ENCODE measurements at regions not wholly inside any gene's neighbourhood (a gene's known extent, or its start where the extent isn't known, plus 50 kb on each side); places are given as distances from the start of the nearest gene placed in this dataset.

DNA sequence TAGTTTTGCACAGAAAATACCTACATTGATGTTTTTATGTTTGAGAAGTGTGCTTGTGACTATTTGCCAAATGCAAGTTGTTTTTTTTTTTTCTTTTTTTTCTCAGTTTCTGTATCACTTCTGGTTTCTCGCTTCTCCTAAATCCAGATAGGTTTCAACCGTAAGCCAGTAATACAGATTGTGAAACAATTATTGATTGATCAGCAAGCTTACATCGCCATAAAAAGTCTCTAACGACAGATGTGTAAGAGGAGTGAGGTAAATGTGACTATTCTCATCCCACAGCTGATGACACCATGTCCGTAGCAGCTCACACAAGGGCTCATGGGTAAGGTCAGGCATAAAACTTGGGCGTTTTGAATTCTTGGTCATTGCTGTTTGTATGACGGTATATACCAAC, 202.8 kb upstream of the AKR1E2 start:
- TF ChIP-seq, protein P1, sequence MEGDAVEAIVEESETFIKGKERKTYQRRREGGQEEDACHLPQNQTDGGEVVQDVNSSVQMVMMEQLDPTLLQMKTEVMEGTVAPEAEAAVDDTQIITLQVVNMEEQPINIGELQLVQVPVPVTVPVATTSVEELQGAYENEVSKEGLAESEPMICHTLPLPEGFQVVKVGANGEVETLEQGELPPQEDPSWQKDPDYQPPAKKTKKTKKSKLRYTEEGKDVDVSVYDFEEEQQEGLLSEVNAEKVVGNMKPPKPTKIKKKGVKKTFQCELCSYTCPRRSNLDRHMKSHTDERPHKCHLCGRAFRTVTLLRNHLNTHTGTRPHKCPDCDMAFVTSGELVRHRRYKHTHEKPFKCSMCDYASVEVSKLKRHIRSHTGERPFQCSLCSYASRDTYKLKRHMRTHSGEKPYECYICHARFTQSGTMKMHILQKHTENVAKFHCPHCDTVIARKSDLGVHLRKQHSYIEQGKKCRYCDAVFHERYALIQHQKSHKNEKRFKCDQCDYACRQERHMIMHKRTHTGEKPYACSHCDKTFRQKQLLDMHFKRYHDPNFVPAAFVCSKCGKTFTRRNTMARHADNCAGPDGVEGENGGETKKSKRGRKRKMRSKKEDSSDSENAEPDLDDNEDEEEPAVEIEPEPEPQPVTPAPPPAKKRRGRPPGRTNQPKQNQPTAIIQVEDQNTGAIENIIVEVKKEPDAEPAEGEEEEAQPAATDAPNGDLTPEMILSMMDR (IDR thresholded peaks at IDR 0.05; ENCODE audit: borderline replicate concordance, extremely low read depth, low read length, poor library complexity, severe bottlenecking): no peak
- no peak for TF ChIP-seq EZH2 (IDR thresholded peaks at IDR 0.05; ENCODE audit: borderline replicate concordance, low read depth, low read length, severe bottlenecking)
- no peak overlapping the region for H2AFZ ChIP-seq (ENCODE audit: low read depth, low read length)
- H3K9ac ChIP-seq (ENCODE audit: low read depth, low read length): no peak overlapping the region
- no peak for ATAC-seq (ENCODE audit: insufficient read depth, low read depth)
- H3K4me3 ChIP-seq (ENCODE audit: low read depth in 1 of 2, low read length in 2 of 2): no peak overlapping the region
- no peaks in the 10 kb centered on the region for H3K79me2 ChIP-seq (ENCODE audit: insufficient read depth, low read length)
- no peaks in the 10 kb centered on the region for H4K20me1 ChIP-seq (ENCODE audit: insufficient read depth, low read length)
- no peaks in the 10 kb centered on the region for H3K27me3 ChIP-seq (ENCODE audit: insufficient read depth, low read length, poor library complexity)
- H3K9me3 ChIP-seq (ENCODE audit: insufficient read depth, low read length, severe bottlenecking): peaks cover 11% of the 10 kb centered on the region
- no peaks in the 10 kb centered on the region for H3K36me3 ChIP-seq (ENCODE audit: insufficient read depth, low read length)
- H3K4me1 ChIP-seq (ENCODE audit: insufficient read depth, low read length): no peaks in the 10 kb centered on the region
- DNase-seq: no peak
- H3K4me2 ChIP-seq (ENCODE audit: insufficient read depth, low read length): no peak overlapping the region
- no peak overlapping the region for H3K27ac ChIP-seq (ENCODE audit: low read length)

DNA sequence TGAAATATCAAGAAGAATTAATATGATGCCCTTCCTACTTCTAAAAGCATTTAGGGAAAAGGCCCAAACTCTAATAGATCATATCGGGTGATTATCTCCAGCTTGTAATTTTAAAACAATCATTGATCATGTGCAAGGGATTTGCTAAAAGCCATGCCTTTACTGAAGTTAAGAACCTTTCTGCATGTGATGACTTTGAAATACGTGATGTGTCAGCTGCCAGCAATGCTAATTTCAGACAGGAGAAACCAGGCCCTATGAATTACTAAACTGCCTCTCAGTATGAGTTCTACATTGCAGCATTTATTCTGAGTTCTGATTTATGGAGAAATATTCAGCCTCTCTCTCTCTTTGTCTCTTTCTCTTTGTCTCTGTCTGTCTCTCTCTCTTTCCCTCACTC, 203.6 kb upstream of the AKR1E2 start:
- Histone ChIP-seq H2AFZ (ENCODE audit: low read depth, low read length) (no peak overlapping the region), H3K9me3 (ENCODE audit: insufficient read depth, low read length, severe bottlenecking) (peaks cover 4% of the 10 kb centered on the region), H3K4me1 (ENCODE audit: insufficient read depth, low read length) (no peaks in the 10 kb centered on the region), H3K79me2 (ENCODE audit: insufficient read depth, low read length) (no peaks in the 10 kb centered on the region), H3K4me3 (ENCODE audit: low read depth in 1 of 2, low read length in 2 of 2) (no peak overlapping the region), H3K4me2 (ENCODE audit: insufficient read depth, low read length) (no peak overlapping the region), H3K27me3 (ENCODE audit: insufficient read depth, low read length, poor library complexity) (no peaks in the 10 kb centered on the region), H3K36me3 (ENCODE audit: insufficient read depth, low read length) (no peaks in the 10 kb centered on the region), H3K27ac (ENCODE audit: low read length) (no peak overlapping the region), H3K9ac (ENCODE audit: low read depth, low read length) (no peak overlapping the region), H4K20me1 (ENCODE audit: insufficient read depth, low read length) (no peaks in the 10 kb centered on the region)
- TF ChIP-seq, protein P1 (IDR thresholded peaks at IDR 0.05; ENCODE audit: borderline replicate concordance, extremely low read depth, low read length, poor library complexity, severe bottlenecking): no peak
- TF ChIP-seq EZH2 (IDR thresholded peaks at IDR 0.05; ENCODE audit: borderline replicate concordance, low read depth, low read length, severe bottlenecking): no peak
- ATAC-seq (ENCODE audit: insufficient read depth, low read depth) (no peak), DNase-seq (no peak)

DNA sequence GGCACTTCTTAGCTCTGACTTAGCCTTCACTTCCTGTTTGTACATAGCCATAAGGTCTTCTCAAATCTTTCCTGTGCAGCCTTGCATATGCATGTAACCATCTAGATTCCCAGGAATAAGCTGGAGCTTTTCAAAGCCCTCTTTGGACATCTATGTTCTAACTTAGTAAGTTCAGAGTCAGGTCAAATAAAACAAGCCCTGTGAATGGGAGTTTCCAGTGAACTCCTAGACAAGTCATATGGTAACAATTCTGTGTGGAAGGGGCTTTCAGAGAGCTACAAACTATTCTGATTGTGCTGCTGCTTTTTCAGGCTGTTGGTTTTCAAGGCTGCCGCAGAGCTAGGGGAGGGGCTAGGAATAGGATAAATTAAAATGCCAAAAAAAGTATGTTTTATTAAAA, 208.4 kb upstream of the AKR1E2 start:
- H3K79me2 ChIP-seq (ENCODE audit: insufficient read depth, low read length): no peaks in the 10 kb centered on the region
- H4K20me1 ChIP-seq (ENCODE audit: insufficient read depth, low read length): no peaks in the 10 kb centered on the region
- no peak overlapping the region for H2AFZ ChIP-seq (ENCODE audit: low read depth, low read length)
- TF ChIP-seq EZH2 (IDR thresholded peaks at IDR 0.05; ENCODE audit: borderline replicate concordance, low read depth, low read length, severe bottlenecking): no peak
- TF ChIP-seq, protein P1 (IDR thresholded peaks at IDR 0.05; ENCODE audit: borderline replicate concordance, extremely low read depth, low read length, poor library complexity, severe bottlenecking): no peak
- H3K9ac ChIP-seq (ENCODE audit: low read depth, low read length): no peak overlapping the region
- H3K27me3 ChIP-seq (ENCODE audit: insufficient read depth, low read length, poor library complexity): no peaks in the 10 kb centered on the region
- H3K9me3 ChIP-seq (ENCODE audit: insufficient read depth, low read length, severe bottlenecking): peaks cover 14% of the 10 kb centered on the region
- no peak overlapping the region for H3K4me3 ChIP-seq (ENCODE audit: low read depth in 1 of 2, low read length in 2 of 2)
- DNase-seq: no peak
- ATAC-seq (ENCODE audit: insufficient read depth, low read depth): no peak
- H3K4me2 ChIP-seq (ENCODE audit: insufficient read depth, low read length): no peak overlapping the region
- H3K36me3 ChIP-seq (ENCODE audit: insufficient read depth, low read length): no peaks in the 10 kb centered on the region
- no peaks in the 10 kb centered on the region for H3K4me1 ChIP-seq (ENCODE audit: insufficient read depth, low read length)
- no peak overlapping the region for H3K27ac ChIP-seq (ENCODE audit: low read length)

DNA sequence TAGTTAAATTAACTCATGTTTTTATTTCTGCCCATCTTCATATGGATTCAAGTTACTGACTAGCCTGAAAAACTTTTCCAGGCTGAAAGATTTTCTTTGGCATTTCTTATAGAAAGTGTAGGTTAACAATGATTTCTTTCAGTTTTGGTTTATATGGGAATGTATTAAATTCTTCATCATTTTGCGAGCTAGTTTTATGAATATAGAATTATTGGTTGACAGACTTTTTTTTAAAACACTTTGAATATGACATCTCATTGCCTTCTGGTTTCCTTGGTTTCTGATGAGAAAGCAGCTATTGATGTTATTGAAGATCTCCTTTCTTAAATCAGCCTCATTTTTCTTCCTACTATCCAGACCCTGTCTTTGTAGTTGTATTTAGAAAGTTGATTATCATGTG, 211.0 kb upstream of the AKR1E2 start:
- no peak for TF ChIP-seq EZH2 (IDR thresholded peaks at IDR 0.05; ENCODE audit: borderline replicate concordance, low read depth, low read length, severe bottlenecking)
- TF ChIP-seq, protein P1 (IDR thresholded peaks at IDR 0.05; ENCODE audit: borderline replicate concordance, extremely low read depth, low read length, poor library complexity, severe bottlenecking): no peak
- Histone ChIP-seq H2AFZ (ENCODE audit: low read depth, low read length) (no peak overlapping the region), H3K36me3 (ENCODE audit: insufficient read depth, low read length) (no peaks in the 10 kb centered on the region), H3K9ac (ENCODE audit: low read depth, low read length) (no peak overlapping the region), H4K20me1 (ENCODE audit: insufficient read depth, low read length) (no peaks in the 10 kb centered on the region), H3K4me2 (ENCODE audit: insufficient read depth, low read length) (no peak overlapping the region), H3K9me3 (ENCODE audit: insufficient read depth, low read length, severe bottlenecking) (peaks cover 14% of the 10 kb centered on the region), H3K4me3 (ENCODE audit: low read depth in 1 of 2, low read length in 2 of 2) (no peak overlapping the region), H3K27me3 (ENCODE audit: insufficient read depth, low read length, poor library complexity) (no peaks in the 10 kb centered on the region), H3K27ac (ENCODE audit: low read length) (no peak overlapping the region), H3K79me2 (ENCODE audit: insufficient read depth, low read length) (no peaks in the 10 kb centered on the region), H3K4me1 (ENCODE audit: insufficient read depth, low read length) (no peaks in the 10 kb centered on the region)
- no peak for DNase-seq
- ATAC-seq (ENCODE audit: insufficient read depth, low read depth): no peak

All from DND-41 (cell line).